ENCODE measurements at regions not wholly inside any gene's neighbourhood (a gene's known extent, or its start where the extent isn't known, plus 50 kb on each side); places are given as distances from the start of the nearest gene placed in this dataset.

DNA sequence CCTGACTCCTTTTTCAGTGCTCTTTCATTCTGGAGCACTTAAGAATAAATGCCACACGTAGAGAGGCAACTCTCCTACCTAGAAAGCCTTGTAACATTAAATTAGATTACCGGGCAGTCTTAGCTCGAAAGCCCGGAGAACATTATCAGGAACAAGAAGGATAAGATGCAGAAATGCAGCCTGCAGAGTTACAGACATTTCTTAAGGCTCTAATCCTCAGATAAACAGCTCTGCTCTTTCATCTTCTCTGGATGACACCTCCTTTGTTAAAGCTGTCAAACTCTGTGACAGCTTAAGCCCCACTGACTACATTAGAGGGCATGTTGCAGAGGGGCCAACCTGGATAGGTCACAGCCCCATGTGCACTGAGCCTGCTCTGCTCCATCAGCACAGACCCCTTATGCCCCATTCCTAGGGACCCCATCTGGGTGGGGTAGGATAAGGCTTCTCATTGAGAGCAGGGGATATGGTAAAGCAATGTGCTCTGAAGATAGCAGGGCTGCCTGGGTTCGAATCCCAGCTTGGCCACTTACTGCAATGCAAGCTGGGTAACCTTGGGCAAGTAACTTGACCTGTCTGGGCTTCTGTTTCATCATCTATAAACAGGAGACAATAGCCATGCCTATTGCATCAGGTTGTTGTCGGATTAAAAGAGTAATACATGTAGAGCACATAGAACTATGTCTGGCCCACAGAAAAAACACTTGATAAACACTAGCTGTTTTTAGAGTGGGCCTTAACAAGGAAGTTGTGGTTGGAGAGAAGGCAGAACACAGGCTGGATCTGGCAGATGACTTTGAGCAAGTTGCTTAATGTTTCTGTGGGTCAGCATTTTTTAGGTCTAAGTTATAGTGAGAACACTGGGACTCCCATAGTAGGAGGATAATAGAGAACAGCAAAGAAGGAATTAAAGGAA is 111.4 kb downstream of the THNSL2 start:
- no peak for DNase-seq

DNA sequence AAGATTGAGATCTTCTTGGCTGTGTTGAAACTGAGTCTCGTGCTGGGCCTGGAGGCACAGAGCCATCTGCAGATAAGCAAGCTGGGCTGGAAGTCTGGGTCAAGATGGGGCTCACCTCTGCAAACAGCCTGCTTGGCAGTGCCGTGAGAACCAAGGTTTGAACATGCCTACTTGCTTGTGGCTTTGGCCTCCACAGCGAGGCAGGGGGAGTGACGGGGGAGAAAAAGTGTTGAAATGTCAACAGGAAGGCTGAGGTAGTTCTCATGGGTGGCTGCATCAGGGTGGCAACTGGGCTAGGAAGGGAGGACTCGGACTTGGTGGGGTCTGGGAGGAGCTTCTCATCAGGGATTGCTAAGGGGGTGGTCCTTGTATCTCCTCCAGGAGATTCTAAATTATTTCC is 99.7 kb downstream of the THNSL2 start:
- no peak for DNase-seq

- DNase-seq, result no peak
Observed at GRCh38 chr2:88265352-88266303, 95.5 kb downstream of the THNSL2 start.

GRCh38 chr2:88263861-88264260 is 93.7 kb downstream of the THNSL2 start:
- no peak for DNase-seq

- DNase-seq, result no peak
Observed at GRCh38 chr2:88261725-88262124, 91.6 kb downstream of the THNSL2 start.

DNA sequence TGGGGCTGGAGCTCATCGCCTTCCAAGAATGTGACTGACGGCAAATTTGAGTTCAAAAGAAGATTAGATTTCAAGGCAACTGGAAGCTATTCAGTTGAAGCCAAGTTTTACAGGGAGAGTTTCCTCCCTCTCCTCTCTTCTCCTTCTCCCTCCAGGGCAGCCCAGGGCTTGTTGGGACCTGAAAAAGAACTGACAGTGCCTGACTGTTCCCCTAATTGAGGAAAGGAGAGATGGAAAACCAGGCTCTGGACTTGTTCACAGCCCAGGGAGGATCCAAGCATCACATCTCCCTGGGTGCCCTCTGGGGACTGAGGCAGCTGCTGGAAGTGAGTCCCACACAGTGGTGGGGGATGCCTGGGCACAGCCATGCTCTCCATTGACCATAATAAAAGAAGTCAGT is 88.1 kb downstream of the THNSL2 start:
- DNase-seq, result no peak

DNA sequence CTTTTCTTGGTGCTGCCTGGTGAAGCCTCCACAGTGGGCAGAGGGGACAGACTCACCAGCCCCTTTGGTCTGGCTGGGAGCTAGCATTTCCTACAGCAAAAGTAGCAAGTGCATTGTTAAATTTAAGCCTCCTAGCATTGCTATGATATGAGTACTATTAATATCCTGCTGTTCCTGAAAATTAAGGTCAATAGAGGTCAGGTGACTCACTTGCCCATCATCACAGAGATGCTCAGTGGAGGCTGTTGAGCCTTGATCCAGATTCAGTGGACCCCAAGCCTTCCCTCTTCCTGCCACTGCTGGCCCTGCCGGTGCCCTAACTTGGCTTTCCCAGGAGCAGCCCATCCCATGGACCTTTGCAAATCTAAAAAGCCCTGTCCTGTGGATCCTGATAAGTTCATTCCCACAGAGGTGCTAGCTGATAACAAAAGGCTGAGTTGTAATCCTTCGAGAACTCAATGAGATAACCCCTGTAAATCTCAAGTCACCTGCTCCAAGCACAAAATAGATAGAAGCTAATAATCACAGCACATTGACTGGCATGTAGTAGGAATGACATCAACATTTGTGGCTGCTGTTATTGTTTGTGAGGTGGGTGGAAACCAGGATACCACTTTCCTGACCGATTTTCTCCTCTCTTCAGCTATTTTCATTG is 84.4 kb downstream of the THNSL2 start:
- DNase-seq, result no peak

DNA sequence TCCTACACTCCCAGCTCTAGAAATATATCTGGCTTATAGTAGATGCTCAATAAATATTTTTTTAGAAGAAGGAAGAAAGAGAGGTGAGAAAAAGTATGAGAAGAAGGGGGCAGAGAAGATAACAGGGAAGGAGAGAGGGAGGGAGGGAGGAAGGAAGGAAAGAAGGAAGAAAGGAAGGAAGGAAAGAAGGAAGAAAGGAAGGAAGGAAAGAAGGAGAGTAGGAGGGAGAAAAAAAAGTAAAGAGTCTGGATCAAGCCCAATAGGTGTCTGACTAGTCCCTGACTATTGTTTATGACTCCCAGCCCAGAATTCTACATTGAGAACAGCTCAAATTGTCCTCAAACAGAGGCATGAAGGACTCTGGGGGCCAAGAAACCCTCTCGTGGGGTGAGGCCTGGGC is 83.9 kb downstream of the THNSL2 start:
- DNase-seq, result no peak

DNA sequence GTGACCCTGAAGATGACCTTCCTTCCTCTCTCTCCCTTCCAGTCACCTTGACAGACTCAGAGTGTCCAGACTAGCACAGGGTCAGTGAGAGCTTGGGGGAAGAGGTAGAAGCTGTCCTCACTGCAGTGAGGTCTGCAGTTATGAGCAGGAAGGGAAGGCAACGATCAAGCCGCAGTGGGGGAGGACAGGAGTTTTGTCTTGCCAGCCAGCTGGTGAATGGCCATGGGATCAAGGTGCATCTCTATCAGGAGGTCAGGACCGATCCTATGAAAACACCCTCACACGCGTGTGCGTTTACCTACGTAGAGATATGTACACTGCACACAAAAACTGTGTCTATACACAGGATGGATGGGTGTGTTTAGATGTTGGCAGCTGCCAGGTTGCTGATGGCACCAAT is 83.2 kb downstream of the THNSL2 start:
- DNase-seq, result no peak

- DNase-seq, result no peak
Observed at GRCh38 chr2:88252646-88253045, 82.5 kb downstream of the THNSL2 start.

DNA sequence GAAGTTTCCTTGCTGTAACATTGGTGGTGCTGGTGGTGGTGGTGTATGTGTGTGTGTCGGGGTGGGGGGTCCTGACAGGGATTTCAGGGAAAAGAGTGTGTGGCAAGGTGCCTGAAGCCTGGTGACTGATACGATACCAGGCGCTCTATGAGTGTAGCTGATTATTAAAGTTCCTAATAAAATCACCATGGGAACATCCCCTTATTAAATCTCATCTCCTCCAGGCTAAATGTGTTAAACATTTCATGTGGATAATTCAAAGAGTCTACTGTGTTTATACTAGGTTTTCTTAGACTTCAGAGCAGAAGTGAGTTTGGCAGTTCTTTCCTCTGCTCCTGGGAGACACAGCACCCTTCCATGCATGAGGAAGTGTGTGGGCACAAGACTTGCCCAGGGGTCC is 82.0 kb downstream of the THNSL2 start:
- no peak for DNase-seq

GRCh38 chr2:88250404-88250803 is 80.3 kb downstream of the THNSL2 start:
- no peak for DNase-seq

- no peak for DNase-seq
Observed at GRCh38 chr2:88248280-88248828, 78.2 kb downstream of the THNSL2 start.

DNA sequence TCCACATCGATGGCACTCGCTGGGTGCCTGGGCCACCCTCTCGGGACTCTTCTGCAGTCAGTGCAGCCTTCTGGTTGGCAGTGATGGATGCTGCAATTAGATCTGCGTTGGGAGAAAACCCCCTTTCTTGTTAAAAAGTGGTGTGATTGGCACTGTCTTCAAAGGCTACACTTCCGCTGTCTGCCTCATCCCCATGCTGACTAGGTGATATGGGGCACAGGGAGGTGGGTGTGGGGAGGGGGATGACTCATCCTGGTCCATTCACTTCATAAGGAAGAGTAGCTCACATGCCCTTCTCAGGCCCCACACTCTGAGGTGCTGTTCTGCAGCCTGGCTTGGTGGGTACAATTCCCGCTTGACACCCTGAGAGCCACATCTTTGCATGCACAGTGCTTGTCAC is 77.4 kb downstream of the THNSL2 start:
- DNase-seq, result no peak

GRCh38 chr2:88245109-88245508 is 75.0 kb downstream of the THNSL2 start:
- DNase-seq, result no peak

DNA sequence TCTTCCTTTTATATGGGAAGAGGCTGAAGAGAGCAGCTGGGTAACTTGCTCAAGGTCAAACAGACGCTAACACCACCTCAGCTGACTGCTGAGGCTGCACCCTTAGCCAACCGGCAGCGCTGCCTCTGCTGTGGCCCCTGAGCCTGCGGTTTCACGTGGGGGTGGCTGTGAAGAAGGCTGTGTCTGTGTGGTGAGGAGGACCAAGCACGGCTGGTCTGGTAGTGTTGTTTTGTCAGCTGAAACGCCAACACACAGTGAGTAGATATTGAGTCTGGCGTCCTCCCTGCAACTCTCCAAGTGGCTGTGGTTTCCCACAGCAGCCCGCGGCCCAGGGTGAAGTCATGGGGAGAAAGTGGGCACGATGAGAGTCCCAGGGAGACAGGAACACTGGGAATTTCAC is 69.6 kb downstream of the THNSL2 start:
- DNase-seq, result peak; percentile 32

DNA sequence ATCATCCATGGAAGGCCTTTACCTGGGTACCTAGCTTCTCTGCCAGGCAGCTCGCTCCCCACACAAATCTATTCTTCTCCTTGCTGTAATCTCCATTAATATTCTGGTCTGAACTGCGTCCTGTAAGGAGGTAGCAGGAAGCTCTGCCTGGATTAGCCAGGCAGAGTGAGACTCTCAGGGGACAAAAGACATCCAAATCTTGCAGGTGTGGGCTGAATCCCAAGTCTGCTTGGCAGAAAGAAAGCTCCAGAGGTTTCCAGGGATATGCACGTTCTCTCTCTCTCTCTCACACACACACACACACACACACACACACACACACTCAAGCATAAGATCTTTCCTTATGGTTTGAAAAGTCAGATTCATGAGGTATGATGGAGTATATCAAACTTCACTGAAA is 66.5 kb downstream of the THNSL2 start:
- DNase-seq, result no peak
